ENCODE measurements at regions not wholly inside any gene's neighbourhood (a gene's known extent, or its start where the extent isn't known, plus 50 kb on each side); places are given as distances from the start of the nearest gene placed in this dataset.

DNA sequence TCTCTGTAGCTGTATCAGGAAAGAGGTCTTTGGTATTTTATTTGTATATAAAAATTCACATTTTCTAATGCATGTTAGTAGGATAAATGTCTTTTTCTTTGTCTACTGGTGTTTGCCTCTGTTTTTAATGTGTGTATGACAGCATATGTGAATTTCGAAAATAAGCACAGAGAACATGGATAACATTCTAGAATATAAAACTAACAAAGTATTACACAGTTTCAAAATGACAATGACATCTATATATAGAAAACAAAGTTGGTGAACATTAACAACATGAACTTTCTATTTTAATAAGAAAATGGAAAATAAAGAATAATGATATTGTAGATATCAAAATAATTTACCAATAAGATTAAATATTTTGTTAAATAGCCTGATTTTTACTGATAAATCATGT lies 608.0 kb downstream of the COL12A1 start:
- H4K20me1 ChIP-seq (ENCODE audit: control insufficient read depth, insufficient read depth, low read length, poor library complexity, severe bottlenecking), result no peaks in the 10 kb centered on the region
- H3K4me1 Mint-ChIP-seq, result peaks cover 4% of the 10 kb centered on the region
- H3K4me3 ChIP-seq (ENCODE audit: control extremely low read depth in 1 of 5, extremely low read depth in 1 of 5, insufficient read depth in 1 of 5, low read depth in 2 of 5, low read length in 4 of 5), result no peak overlapping the region
- CTCF ChIA-PET, result no interaction called here
- H2AFZ ChIP-seq (ENCODE audit: insufficient read depth, low read depth, low read length, poor library complexity, severe bottlenecking), result no peak overlapping the region
- H3K9me3 Mint-ChIP-seq (ENCODE audit: insufficient read depth), result peaks cover 3% of the 10 kb centered on the region
- POLR2A ChIA-PET, result no interaction called here
- H3K27ac Mint-ChIP-seq, result no peak overlapping the region
- no peak overlapping the region for H3K4me2 ChIP-seq (replicated peaks; ENCODE audit: low read depth, low read length, poor library complexity, severe bottlenecking)
- DNase-seq, result no peak
- no peaks in the 10 kb centered on the region for H3K36me3 ChIP-seq (replicated peaks in 1 of 2; ENCODE audit: control extremely low read depth in 1 of 2, control insufficient read depth in 1 of 2, extremely low read depth in 1 of 2, insufficient read depth in 2 of 2, low read length in 1 of 2)
- no peaks in the 10 kb centered on the region for H3K4me1 ChIP-seq (ENCODE audit: control insufficient read depth in 2 of 2, insufficient read depth in 2 of 2, low read length in 2 of 2)
- TF ChIP-seq EZH2 (IDR thresholded peaks at IDR 0.05; ENCODE audit: borderline replicate concordance, insufficient read depth, low read depth, low read length, poor library complexity, severe bottlenecking), result no peak
- TF ChIP-seq, protein P1, sequence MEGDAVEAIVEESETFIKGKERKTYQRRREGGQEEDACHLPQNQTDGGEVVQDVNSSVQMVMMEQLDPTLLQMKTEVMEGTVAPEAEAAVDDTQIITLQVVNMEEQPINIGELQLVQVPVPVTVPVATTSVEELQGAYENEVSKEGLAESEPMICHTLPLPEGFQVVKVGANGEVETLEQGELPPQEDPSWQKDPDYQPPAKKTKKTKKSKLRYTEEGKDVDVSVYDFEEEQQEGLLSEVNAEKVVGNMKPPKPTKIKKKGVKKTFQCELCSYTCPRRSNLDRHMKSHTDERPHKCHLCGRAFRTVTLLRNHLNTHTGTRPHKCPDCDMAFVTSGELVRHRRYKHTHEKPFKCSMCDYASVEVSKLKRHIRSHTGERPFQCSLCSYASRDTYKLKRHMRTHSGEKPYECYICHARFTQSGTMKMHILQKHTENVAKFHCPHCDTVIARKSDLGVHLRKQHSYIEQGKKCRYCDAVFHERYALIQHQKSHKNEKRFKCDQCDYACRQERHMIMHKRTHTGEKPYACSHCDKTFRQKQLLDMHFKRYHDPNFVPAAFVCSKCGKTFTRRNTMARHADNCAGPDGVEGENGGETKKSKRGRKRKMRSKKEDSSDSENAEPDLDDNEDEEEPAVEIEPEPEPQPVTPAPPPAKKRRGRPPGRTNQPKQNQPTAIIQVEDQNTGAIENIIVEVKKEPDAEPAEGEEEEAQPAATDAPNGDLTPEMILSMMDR (IDR thresholded peaks at IDR 0.05), result no peak
- H3K27me3 ChIP-seq (replicated peaks in 1 of 4; ENCODE audit: control extremely low read depth in 1 of 4, control insufficient read depth in 3 of 4, insufficient read depth in 4 of 4, low read length in 3 of 4), result no peaks in the 10 kb centered on the region
- no peaks in the 10 kb centered on the region for H3K27me3 Mint-ChIP-seq
- no peak overlapping the region for H3K4me3 Mint-ChIP-seq
- H3K79me2 ChIP-seq (ENCODE audit: control insufficient read depth, insufficient read depth, low read length), result no peaks in the 10 kb centered on the region
- H3K27ac ChIP-seq (ENCODE audit: low read length in 2 of 2), result no peak overlapping the region
- H3K9me3 ChIP-seq (ENCODE audit: control extremely low read depth in 1 of 3, control insufficient read depth in 2 of 3, insufficient read depth in 1 of 3, low read length in 2 of 3), result no peaks in the 10 kb centered on the region
- intact Hi-C loops (cut with micrococcal nuclease), result no loop called here
- no CpG with 5 or more reads among the region's 1 CpG for WGBS (ENCODE audit: insufficient coverage)
- no peak overlapping the region for H3K9ac ChIP-seq (ENCODE audit: low read length)
- no peak for ATAC-seq (ENCODE audit: low read depth)

DNA sequence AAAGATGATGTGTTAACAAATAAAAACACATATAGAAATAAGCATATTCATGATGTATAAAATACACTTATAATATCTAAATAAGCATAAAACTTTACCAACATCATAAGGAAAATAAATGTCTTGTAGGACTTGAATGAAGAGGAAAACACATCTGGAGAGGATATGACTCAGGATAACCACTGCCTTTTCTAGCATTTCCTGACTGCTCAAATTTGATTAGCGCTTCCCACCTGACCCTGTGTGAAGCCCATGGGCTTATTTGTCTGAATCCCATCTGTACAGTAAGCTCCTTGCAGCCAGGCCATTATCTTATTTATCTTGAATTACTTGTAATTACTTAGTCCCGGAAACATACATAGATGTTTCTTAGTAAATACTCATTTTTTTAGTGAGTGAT lies 608.6 kb downstream of the COL12A1 start:
- Histone ChIP-seq H3K4me2 (replicated peaks; ENCODE audit: low read depth, low read length, poor library complexity, severe bottlenecking) (no peak overlapping the region), H3K9me3 (ENCODE audit: control extremely low read depth in 1 of 3, control insufficient read depth in 2 of 3, insufficient read depth in 1 of 3, low read length in 2 of 3) (no peaks in the 10 kb centered on the region), H3K9ac (ENCODE audit: low read length) (no peak overlapping the region), H3K27ac (ENCODE audit: low read length in 2 of 2) (no peak overlapping the region), H3K79me2 (ENCODE audit: control insufficient read depth, insufficient read depth, low read length) (no peaks in the 10 kb centered on the region), H3K36me3 (replicated peaks in 1 of 2; ENCODE audit: control extremely low read depth in 1 of 2, control insufficient read depth in 1 of 2, extremely low read depth in 1 of 2, insufficient read depth in 2 of 2, low read length in 1 of 2) (no peaks in the 10 kb centered on the region), H3K27me3 (replicated peaks in 1 of 4; ENCODE audit: control extremely low read depth in 1 of 4, control insufficient read depth in 3 of 4, insufficient read depth in 4 of 4, low read length in 3 of 4) (no peaks in the 10 kb centered on the region), H2AFZ (ENCODE audit: insufficient read depth, low read depth, low read length, poor library complexity, severe bottlenecking) (no peak overlapping the region), H3K4me3 (ENCODE audit: control extremely low read depth in 1 of 5, extremely low read depth in 1 of 5, insufficient read depth in 1 of 5, low read depth in 2 of 5, low read length in 4 of 5) (no peak overlapping the region), H3K4me1 (ENCODE audit: control insufficient read depth in 2 of 2, insufficient read depth in 2 of 2, low read length in 2 of 2) (no peaks in the 10 kb centered on the region), H4K20me1 (ENCODE audit: control insufficient read depth, insufficient read depth, low read length, poor library complexity, severe bottlenecking) (no peaks in the 10 kb centered on the region)
- Mint-ChIP-seq H3K27me3 (no peaks in the 10 kb centered on the region), H3K4me3 (no peak overlapping the region), H3K4me1 (peaks cover 4% of the 10 kb centered on the region), H3K9me3 (ENCODE audit: insufficient read depth) (peaks cover 3% of the 10 kb centered on the region), H3K27ac (no peak overlapping the region)
- no peak for DNase-seq
- ChIA-PET POLR2A (no interaction called here), CTCF (no interaction called here)
- no peak for ATAC-seq (ENCODE audit: low read depth)
- TF ChIP-seq, protein P1 (IDR thresholded peaks at IDR 0.05), result no peak
- TF ChIP-seq EZH2 (IDR thresholded peaks at IDR 0.05; ENCODE audit: borderline replicate concordance, insufficient read depth, low read depth, low read length, poor library complexity, severe bottlenecking), result no peak
- WGBS (ENCODE audit: insufficient coverage), result 20% methylated on average over 1 of the region's 2 CpGs
- intact Hi-C loops (cut with micrococcal nuclease), result no loop called here
